ENCODE measurements at regions not wholly inside any gene's neighbourhood (a gene's known extent, or its start where the extent isn't known, plus 50 kb on each side); places are given as distances from the start of the nearest gene placed in this dataset.

GRCh38 chr11:92399705-92400104 lies 175.1 kb downstream of the FAT3 start:
- intact Hi-C loops (cut with micrococcal nuclease), result no loop called here
- POLR2A ChIA-PET, result interaction anchor here (0.7 kb wide), 1 partner anchor 22 kb away, joined by 3 read pairs; no protein-coding TSS in a partner anchor
- TF ChIP-seq HDAC6 (IDR thresholded peaks at IDR 0.05; ENCODE audit: low read depth, low read length) (no peak), ZNF133 (CRISPR knock-in tag; IDR thresholded peaks at IDR 0.05) (no peak), ZNF444 (CRISPR knock-in tag; IDR thresholded peaks at IDR 0.05) (no peak), ZNF212 (CRISPR knock-in tag; IDR thresholded peaks at IDR 0.05) (no peak), EP400 (IDR thresholded peaks at IDR 0.05) (no peak), RBM39 (optimal IDR thresholded peaks at IDR 0.05; ENCODE audit: low read depth, low read length) (no peak), NR0B1 (IDR thresholded peaks at IDR 0.05; ENCODE audit: partially characterized antibody) (no peak), C11orf30 (IDR thresholded peaks at IDR 0.05; ENCODE audit: low read depth) (no peak), POLR3A (IDR thresholded peaks at IDR 0.05; ENCODE audit: borderline replicate concordance, extremely low read depth, insufficient read depth, insufficient read length) (no peak), RBFOX2 (IDR thresholded peaks at IDR 0.05; ENCODE audit: low read depth, low read length) (no peak), PTRF (tag; IDR thresholded peaks at IDR 0.05) (no peak), EWSR1 (IDR thresholded peaks at IDR 0.05; ENCODE audit: borderline replicate concordance, low read depth, partially characterized antibody) (no peak), SMAD3 (CRISPR knock-in tag; conservative IDR thresholded peaks at IDR 0.05) (no peak), IRF9 (tag; IDR thresholded peaks at IDR 0.05) (no peak), SIN3B (IDR thresholded peaks at IDR 0.05; ENCODE audit: low read depth) (no peak)
- TF ChIP-seq, protein P1, sequence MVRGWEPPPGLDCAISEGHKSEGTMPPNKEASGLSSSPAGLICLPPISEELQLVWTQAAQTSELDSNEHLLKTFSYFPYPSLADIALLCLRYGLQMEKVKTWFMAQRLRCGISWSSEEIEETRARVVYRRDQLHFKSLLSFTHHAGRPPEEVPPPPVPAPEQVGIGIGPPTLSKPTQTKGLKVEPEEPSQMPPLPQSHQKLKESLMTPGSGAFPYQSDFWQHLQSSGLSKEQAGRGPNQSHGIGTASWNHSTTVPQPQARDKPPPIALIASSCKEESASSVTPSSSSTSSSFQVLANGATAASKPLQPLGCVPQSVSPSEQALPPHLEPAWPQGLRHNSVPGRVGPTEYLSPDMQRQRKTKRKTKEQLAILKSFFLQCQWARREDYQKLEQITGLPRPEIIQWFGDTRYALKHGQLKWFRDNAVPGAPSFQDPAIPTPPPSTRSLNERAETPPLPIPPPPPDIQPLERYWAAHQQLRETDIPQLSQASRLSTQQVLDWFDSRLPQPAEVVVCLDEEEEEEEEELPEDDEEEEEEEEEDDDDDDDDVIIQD (CRISPR knock-in tag; IDR thresholded peaks at IDR 0.05), result no peak
- TF ChIP-seq, protein P2, sequence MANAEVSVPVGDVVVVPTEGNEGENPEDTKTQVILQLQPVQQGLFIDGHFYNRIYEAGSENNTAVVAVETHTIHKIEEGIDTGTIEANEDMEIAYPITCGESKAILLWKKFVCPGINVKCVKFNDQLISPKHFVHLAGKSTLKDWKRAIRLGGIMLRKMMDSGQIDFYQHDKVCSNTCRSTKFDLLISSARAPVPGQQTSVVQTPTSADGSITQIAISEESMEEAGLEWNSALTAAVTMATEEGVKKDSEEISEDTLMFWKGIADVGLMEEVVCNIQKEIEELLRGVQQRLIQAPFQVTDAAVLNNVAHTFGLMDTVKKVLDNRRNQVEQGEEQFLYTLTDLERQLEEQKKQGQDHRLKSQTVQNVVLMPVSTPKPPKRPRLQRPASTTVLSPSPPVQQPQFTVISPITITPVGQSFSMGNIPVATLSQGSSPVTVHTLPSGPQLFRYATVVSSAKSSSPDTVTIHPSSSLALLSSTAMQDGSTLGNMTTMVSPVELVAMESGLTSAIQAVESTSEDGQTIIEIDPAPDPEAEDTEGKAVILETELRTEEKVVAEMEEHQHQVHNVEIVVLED (CRISPR knock-in tag; IDR thresholded peaks at IDR 0.05), result no peak
- TF ChIP-seq, protein P3, sequence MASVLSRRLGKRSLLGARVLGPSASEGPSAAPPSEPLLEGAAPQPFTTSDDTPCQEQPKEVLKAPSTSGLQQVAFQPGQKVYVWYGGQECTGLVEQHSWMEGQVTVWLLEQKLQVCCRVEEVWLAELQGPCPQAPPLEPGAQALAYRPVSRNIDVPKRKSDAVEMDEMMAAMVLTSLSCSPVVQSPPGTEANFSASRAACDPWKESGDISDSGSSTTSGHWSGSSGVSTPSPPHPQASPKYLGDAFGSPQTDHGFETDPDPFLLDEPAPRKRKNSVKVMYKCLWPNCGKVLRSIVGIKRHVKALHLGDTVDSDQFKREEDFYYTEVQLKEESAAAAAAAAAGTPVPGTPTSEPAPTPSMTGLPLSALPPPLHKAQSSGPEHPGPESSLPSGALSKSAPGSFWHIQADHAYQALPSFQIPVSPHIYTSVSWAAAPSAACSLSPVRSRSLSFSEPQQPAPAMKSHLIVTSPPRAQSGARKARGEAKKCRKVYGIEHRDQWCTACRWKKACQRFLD (CRISPR knock-in tag; IDR thresholded peaks at IDR 0.05), result no peak

More at GRCh38 chr11:92399705-92400104, 175.1 kb downstream of the FAT3 start:
- in situ Hi-C loops (cut with MboI), result no loop called here
- Histone ChIP-seq H3K4me3 (no peak overlapping the region), H3K36me3 (ENCODE audit: control insufficient read depth, insufficient read depth, low read length) (no peaks in the 10 kb centered on the region), H2AFZ (ENCODE audit: low read depth, low read length) (no peak overlapping the region), H4K20me1 (replicated peaks; ENCODE audit: control insufficient read depth, insufficient read depth, low read length) (no peaks in the 10 kb centered on the region), H3K9me3 (replicated peaks; ENCODE audit: control insufficient read depth, insufficient read depth, low read depth, low read length) (no peaks in the 10 kb centered on the region), H3K79me2 (ENCODE audit: control insufficient read depth, insufficient read depth, low read length) (no peaks in the 10 kb centered on the region), H3K27me3 (ENCODE audit: control insufficient read depth in 2 of 2, insufficient read depth in 2 of 2, low read length in 2 of 2) (no peaks in the 10 kb centered on the region), H3K9ac (ENCODE audit: insufficient read depth in 1 of 2, low read depth in 2 of 2, low read length in 2 of 2) (no peak overlapping the region), H3K4me1 (replicated peaks in 1 of 2; ENCODE audit: control insufficient read depth in 2 of 2, insufficient read depth in 2 of 2, low read length in 2 of 2) (no peaks in the 10 kb centered on the region), H3K4me2 (ENCODE audit: insufficient read depth, low read length) (no peak overlapping the region), H3K27ac (ENCODE audit: extremely low read depth, low read depth, low read length) (no peak overlapping the region), H3K9me1 (ENCODE audit: control insufficient read depth, insufficient read depth, low read length) (no peaks in the 10 kb centered on the region)
- no TSS peak for BruUV-seq (replicated peaks)
- 2% methylated on average over 3 of the region's 3 CpGs for WGBS (ENCODE audit: insufficient coverage, low coverage, missing lambda C conversion rate)
- FAIRE-seq (no peak), ATAC-seq (no peak), DNase-seq (ENCODE audit: extremely low read depth in 1 of 4, low spot score in 3 of 4) (no peak)
- CTCF ChIA-PET (ENCODE audit: low intra/inter-chr PET ratio), result no interaction called here

All from K562 (cell line).